HCT116 (cell line): ENCODE measurements at regions not wholly inside any gene's neighbourhood (a gene's known extent, or its start where the extent isn't known, plus 50 kb on each side); places are given as distances from the start of the nearest gene placed in this dataset.

Source experiments
- ATAC-seq: fragments of 200-7000 bp; cut with Tn5 transposase; 2 replicates; pipeline ENCODE4 v1.9.1; 2020; ENCODE audit warnings: mild to moderate bottlenecking, moderate library complexity
- BruUV-seq: library from RNA; stranded (reverse); fragments of 400-500 nt; replicated peaks from 2 replicates; lab custom pipeline; 2021; lab: Mats Ljungman, UMichigan
- CTCF ChIA-PET: fragments of 300-600 bp; sonication (Branson Sonifier 250); formaldehyde crosslinking; loops from one replicate; lab custom pipeline; 2021; ENCODE audit warnings: antibody characterized with exemption; lab: Charles Lee
- POLR2A ChIA-PET: fragments of 300-600, 350-600 bp; sonication (Branson Sonifier 250); formaldehyde crosslinking; loops from one replicate; lab custom pipeline; 2021; ENCODE audit warnings: antibody characterized with exemption; lab: Charles Lee
- RAD21 ChIA-PET, 2 experiments: fragments of 300-600 bp; sonication (Branson Sonifier 250); formaldehyde crosslinking; loops; one replicate each; lab custom pipeline; 2023; ENCODE audit warnings: low total read pairs in 2 of 2; ENCODE audit not compliant: uncharacterized antibody in 2 of 2, unreplicated experiment in 2 of 2, low non-redundant PET in 1 of 2; lab: Charles Lee
- DNase-seq: peaks from one replicate; pipeline ENCODE4 v3.0.0-alpha.2; 2010; ENCODE audit warnings: low read depth, low spot score
- H2AFZ ChIP-seq: fragments of 200-600 bp; shearing (Covaris generic), sonication (generic); 2 replicates; pipeline ENCODE4 v1.6.1; 2017; ENCODE audit warnings: low read depth, mixed run types, mixed read lengths, antibody characterized with exemption, low read length; ENCODE audit not compliant: poor library complexity, severe bottlenecking
- H3K27ac ChIP-seq: 2 replicates; pipeline ENCODE4 v1.5.1; 2012; ENCODE audit warnings: low read depth, low read length
- H3K27me3 ChIP-seq: fragments of 200-600 bp; sonication (generic); 2 replicates; pipeline ENCODE4 v1.6.1; 2016; ENCODE audit warnings: mixed run types, low read length, mixed read lengths; ENCODE audit not compliant: insufficient read depth
- H3K36me3 ChIP-seq, 2 experiments: fragments of 200-500 bp in 1 of 2; fragments of 200-600 bp in 1 of 2; sonication (Bioruptor generic) in 1 of 2; sonication (generic) in 1 of 2; 2 replicates each; pipeline versions ENCODE4 v1.5.1 to v1.6.1; 2014 to 2016; ENCODE audit warnings: low read length in 2 of 2, inconsistent platforms in 1 of 2, mixed read lengths in 1 of 2, mixed run types in 1 of 2; ENCODE audit not compliant: insufficient read depth in 2 of 2, control insufficient read depth in 1 of 2
- H3K4me1 ChIP-seq, 2 experiments: fragments of 200-600 bp in 1 of 2; sonication (generic) in 1 of 2; 2 replicates each; pipeline versions ENCODE4 v1.5.1 to v1.6.1; 2012 to 2017; ENCODE audit warnings: low read length in 2 of 2, inconsistent platforms in 1 of 2, mild to moderate bottlenecking in 1 of 2, mixed read lengths in 1 of 2, mixed run types in 1 of 2, moderate library complexity in 1 of 2; ENCODE audit not compliant: insufficient read depth in 2 of 2, control insufficient read depth in 1 of 2
- H3K4me2 ChIP-seq: fragments of 200-600 bp; sonication (generic); 2 replicates; pipeline ENCODE4 v1.6.1; 2017; ENCODE audit warnings: mixed run types, low read length, mixed read lengths
- H3K4me3 ChIP-seq, 2 experiments: fragments of 200-600 bp in 1 of 2; sonication (generic) in 1 of 2; replicated peaks in 1 of 2; 2 replicates each; pipeline ENCODE4 v1.5.1; 2011 to 2016; ENCODE audit warnings: low read length in 2 of 2, control low read depth in 1 of 2, low read depth in 1 of 2, mild to moderate bottlenecking in 1 of 2, mixed read lengths in 1 of 2, mixed run types in 1 of 2
- H3K79me2 ChIP-seq: fragments of 200-600 bp; sonication (generic); 2 replicates; pipeline ENCODE4 v1.6.1; 2017; ENCODE audit warnings: mild to moderate bottlenecking, mixed run types, low read length, moderate library complexity, mixed read lengths; ENCODE audit not compliant: insufficient read depth
- H3K9ac ChIP-seq: fragments of 200-600 bp; sonication (generic); 2 replicates; pipeline ENCODE4 v1.6.1; 2016; ENCODE audit warnings: low read length, mixed read lengths
- H3K9me2 ChIP-seq: fragments of 200-600 bp; sonication (generic), shearing (Covaris generic); 2 replicates; pipeline ENCODE4 v1.6.1; 2017; ENCODE audit warnings: mixed run types, mild to moderate bottlenecking, moderate library complexity; ENCODE audit not compliant: insufficient read depth
- H3K9me3 ChIP-seq, 2 experiments: fragments of 200-500 bp in 1 of 2; fragments of 200-600 bp in 1 of 2; sonication (Bioruptor generic) in 1 of 2; sonication (generic) in 1 of 2; 2 replicates each; pipeline ENCODE4 v1.6.1; 2014 to 2017; ENCODE audit warnings: low read length in 2 of 2, mixed read lengths in 2 of 2, inconsistent platforms in 1 of 2, low read depth in 1 of 2, mild to moderate bottlenecking in 1 of 2, mixed run types in 1 of 2, moderate library complexity in 1 of 2; ENCODE audit not compliant: control insufficient read depth in 1 of 2, insufficient read depth in 1 of 2
- H4K20me1 ChIP-seq: fragments of 200-600 bp; sonication (generic), shearing (Covaris generic); 2 replicates; pipeline ENCODE4 v1.6.1; 2017; ENCODE audit warnings: mixed run types, mild to moderate bottlenecking, moderate library complexity; ENCODE audit not compliant: insufficient read depth
- CBX3 ChIP-seq: IDR thresholded peaks from 2 replicates; pipeline ENCODE4 v1.6.1; 2012; ENCODE audit warnings: low read depth
- EGR1 ChIP-seq: IDR thresholded peaks from 2 replicates; pipeline ENCODE4 v1.6.1; 2012; ENCODE audit warnings: low read depth
- ELF1 ChIP-seq: IDR thresholded peaks from 2 replicates; pipeline ENCODE4 v1.6.1; 2012; ENCODE audit warnings: low read depth, borderline replicate concordance
- EZH2 ChIP-seq: fragments of 200-600 bp; sonication (generic); IDR thresholded peaks from 2 replicates; pipeline ENCODE4 v1.6.1; 2017; ENCODE audit warnings: antibody characterized with exemption, mixed run types
- EZH2phosphoT487 ChIP-seq: fragments of 200-600 bp; IDR thresholded peaks from 2 replicates; pipeline ENCODE4 v1.6.1; 2018; ENCODE audit warnings: antibody characterized with exemption, borderline replicate concordance
- JUND ChIP-seq: IDR thresholded peaks from 2 replicates; pipeline ENCODE4 v1.6.1; 2012
- POLR2A ChIP-seq: IDR thresholded peaks from 2 replicates; pipeline ENCODE4 v1.7.0; 2011; ENCODE audit warnings: borderline replicate concordance; ENCODE audit not compliant: insufficient read depth, insufficient read length; ENCODE audit errors: extremely low read depth
- SIN3A ChIP-seq: IDR thresholded peaks from 2 replicates; pipeline ENCODE4 v1.6.1; 2012; ENCODE audit warnings: low read depth
- SP1 ChIP-seq: IDR thresholded peaks from 2 replicates; pipeline ENCODE4 v1.6.1; 2012; ENCODE audit warnings: low read depth
- TCF7L2 ChIP-seq: IDR thresholded peaks from 2 replicates; pipeline ENCODE4 v1.7.0; 2011; ENCODE audit warnings: borderline replicate concordance, inconsistent platforms; ENCODE audit not compliant: insufficient read depth, insufficient read length; ENCODE audit errors: extremely low read depth
- ZFX ChIP-seq: fragments of 450-650 bp; IDR thresholded peaks from 2 replicates; pipeline ENCODE4 v1.6.1; 2017
- ZNF274 ChIP-seq: fragments of 200-500 bp; sonication (Bioruptor generic); IDR thresholded peaks from 2 replicates; pipeline ENCODE4 v1.6.1; 2014; ENCODE audit warnings: mild to moderate bottlenecking, low read depth, low read length, inconsistent platforms
- intact Hi-C: fragments of 100-400 bp; cut with micrococcal nuclease; formaldehyde crosslinking; loops from 2 replicates; pipeline ENCODE4 v1.10.0; 2022
- TF ChIP-seq, protein P1 (sequence below), 3 experiments: fragments of 200-600 bp in 1 of 3; sonication (generic) in 1 of 3; IDR thresholded peaks in 2 of 3; conservative IDR thresholded peaks in 1 of 3; 2 replicates each; pipeline ENCODE4 v1.5.1; 2012 to 2017; ENCODE audit warnings: low read depth in 2 of 3, low read length in 2 of 3, antibody characterized with exemption in 1 of 3, borderline replicate concordance in 1 of 3, control low read depth in 1 of 3, mild to moderate bottlenecking in 1 of 3, mixed read lengths in 1 of 3, mixed run types in 1 of 3, moderate library complexity in 1 of 3; ENCODE audit not compliant: insufficient read depth in 1 of 3
- TF ChIP-seq, protein P2 (sequence below): IDR thresholded peaks from 2 replicates; pipeline ENCODE4 v1.6.1; 2012; ENCODE audit warnings: low read depth
- TF ChIP-seq, protein P3 (sequence below): IDR thresholded peaks from 2 replicates; pipeline ENCODE4 v1.6.1; 2012

DNA sequence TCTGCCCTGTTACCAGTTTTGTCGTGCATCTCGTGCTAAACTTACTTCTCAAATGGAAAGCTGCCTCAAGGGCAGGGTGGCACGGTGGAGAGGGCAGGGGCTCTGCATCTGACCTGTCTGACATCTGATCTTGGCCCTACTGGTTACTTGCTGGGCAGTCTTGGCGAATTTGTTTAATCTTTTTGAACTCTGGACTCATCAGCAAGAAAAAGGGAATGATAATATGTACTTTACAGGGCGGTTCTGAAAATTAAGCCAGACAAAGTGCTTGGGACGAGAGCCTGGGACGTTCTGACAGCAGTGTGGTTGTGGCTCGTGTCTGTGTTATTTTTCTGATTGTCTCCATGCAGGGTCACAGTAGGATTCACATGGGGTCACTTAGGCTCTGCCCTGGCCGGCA lies 659.3 kb downstream of the VRK1 start:
- TF ChIP-seq SP1, result no peak
- TF ChIP-seq, protein P1, sequence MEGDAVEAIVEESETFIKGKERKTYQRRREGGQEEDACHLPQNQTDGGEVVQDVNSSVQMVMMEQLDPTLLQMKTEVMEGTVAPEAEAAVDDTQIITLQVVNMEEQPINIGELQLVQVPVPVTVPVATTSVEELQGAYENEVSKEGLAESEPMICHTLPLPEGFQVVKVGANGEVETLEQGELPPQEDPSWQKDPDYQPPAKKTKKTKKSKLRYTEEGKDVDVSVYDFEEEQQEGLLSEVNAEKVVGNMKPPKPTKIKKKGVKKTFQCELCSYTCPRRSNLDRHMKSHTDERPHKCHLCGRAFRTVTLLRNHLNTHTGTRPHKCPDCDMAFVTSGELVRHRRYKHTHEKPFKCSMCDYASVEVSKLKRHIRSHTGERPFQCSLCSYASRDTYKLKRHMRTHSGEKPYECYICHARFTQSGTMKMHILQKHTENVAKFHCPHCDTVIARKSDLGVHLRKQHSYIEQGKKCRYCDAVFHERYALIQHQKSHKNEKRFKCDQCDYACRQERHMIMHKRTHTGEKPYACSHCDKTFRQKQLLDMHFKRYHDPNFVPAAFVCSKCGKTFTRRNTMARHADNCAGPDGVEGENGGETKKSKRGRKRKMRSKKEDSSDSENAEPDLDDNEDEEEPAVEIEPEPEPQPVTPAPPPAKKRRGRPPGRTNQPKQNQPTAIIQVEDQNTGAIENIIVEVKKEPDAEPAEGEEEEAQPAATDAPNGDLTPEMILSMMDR (IDR thresholded peaks at IDR 0.05 in 2 of 3, conservative IDR thresholded peaks at IDR 0.05 in 1 of 3; ENCODE audit: borderline replicate concordance in 1 of 3, insufficient read depth in 1 of 3, low read depth in 2 of 3, low read length in 2 of 3), result no peak
- no peak for TF ChIP-seq SIN3A
- no peak for TF ChIP-seq JUND
- TF ChIP-seq, protein P2, sequence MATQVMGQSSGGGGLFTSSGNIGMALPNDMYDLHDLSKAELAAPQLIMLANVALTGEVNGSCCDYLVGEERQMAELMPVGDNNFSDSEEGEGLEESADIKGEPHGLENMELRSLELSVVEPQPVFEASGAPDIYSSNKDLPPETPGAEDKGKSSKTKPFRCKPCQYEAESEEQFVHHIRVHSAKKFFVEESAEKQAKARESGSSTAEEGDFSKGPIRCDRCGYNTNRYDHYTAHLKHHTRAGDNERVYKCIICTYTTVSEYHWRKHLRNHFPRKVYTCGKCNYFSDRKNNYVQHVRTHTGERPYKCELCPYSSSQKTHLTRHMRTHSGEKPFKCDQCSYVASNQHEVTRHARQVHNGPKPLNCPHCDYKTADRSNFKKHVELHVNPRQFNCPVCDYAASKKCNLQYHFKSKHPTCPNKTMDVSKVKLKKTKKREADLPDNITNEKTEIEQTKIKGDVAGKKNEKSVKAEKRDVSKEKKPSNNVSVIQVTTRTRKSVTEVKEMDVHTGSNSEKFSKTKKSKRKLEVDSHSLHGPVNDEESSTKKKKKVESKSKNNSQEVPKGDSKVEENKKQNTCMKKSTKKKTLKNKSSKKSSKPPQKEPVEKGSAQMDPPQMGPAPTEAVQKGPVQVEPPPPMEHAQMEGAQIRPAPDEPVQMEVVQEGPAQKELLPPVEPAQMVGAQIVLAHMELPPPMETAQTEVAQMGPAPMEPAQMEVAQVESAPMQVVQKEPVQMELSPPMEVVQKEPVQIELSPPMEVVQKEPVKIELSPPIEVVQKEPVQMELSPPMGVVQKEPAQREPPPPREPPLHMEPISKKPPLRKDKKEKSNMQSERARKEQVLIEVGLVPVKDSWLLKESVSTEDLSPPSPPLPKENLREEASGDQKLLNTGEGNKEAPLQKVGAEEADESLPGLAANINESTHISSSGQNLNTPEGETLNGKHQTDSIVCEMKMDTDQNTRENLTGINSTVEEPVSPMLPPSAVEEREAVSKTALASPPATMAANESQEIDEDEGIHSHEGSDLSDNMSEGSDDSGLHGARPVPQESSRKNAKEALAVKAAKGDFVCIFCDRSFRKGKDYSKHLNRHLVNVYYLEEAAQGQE, result no peak
- TF ChIP-seq EGR1, result no peak
- no peak for TF ChIP-seq TCF7L2
- no peak for TF ChIP-seq EZH2phosphoT487
- TF ChIP-seq ZNF274, result no peak
- no peak for TF ChIP-seq EZH2
- no peak for TF ChIP-seq POLR2A
- no peak for TF ChIP-seq ZFX
- no peak for TF ChIP-seq CBX3
- TF ChIP-seq ELF1, result no peak
- TF ChIP-seq, protein P3, sequence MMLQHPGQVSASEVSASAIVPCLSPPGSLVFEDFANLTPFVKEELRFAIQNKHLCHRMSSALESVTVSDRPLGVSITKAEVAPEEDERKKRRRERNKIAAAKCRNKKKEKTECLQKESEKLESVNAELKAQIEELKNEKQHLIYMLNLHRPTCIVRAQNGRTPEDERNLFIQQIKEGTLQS, result no peak
- CTCF ChIA-PET, result no interaction called here
- Histone ChIP-seq H3K36me3 (no peaks in the 10 kb centered on the region), H3K27ac (no peak overlapping the region), H3K4me1 (peaks cover 0 to 6% of the 10 kb centered on the region in 2 experiments; a peak in 2 of 4 replicates), H3K9me2 (no peaks in the 10 kb centered on the region), H3K4me2 (no peak overlapping the region), H3K9ac (no peak overlapping the region), H3K79me2 (no peaks in the 10 kb centered on the region), H3K4me3 (no peak overlapping the region), H2AFZ (no peak overlapping the region), H4K20me1 (no peaks in the 10 kb centered on the region), H3K27me3 (no peaks in the 10 kb centered on the region), H3K9me3 (no peaks in the 10 kb centered on the region)
- ATAC-seq, result no peak
- RAD21 ChIA-PET, result no interaction called here
- POLR2A ChIA-PET, result no interaction called here
- no peak for DNase-seq
- BruUV-seq, result no TSS peak
- intact Hi-C loops, result no loop called here
